ENCODE measurements at regions not wholly inside any gene's neighbourhood (a gene's known extent, or its start where the extent isn't known, plus 50 kb on each side); places are given as distances from the start of the nearest gene placed in this dataset.

DNA sequence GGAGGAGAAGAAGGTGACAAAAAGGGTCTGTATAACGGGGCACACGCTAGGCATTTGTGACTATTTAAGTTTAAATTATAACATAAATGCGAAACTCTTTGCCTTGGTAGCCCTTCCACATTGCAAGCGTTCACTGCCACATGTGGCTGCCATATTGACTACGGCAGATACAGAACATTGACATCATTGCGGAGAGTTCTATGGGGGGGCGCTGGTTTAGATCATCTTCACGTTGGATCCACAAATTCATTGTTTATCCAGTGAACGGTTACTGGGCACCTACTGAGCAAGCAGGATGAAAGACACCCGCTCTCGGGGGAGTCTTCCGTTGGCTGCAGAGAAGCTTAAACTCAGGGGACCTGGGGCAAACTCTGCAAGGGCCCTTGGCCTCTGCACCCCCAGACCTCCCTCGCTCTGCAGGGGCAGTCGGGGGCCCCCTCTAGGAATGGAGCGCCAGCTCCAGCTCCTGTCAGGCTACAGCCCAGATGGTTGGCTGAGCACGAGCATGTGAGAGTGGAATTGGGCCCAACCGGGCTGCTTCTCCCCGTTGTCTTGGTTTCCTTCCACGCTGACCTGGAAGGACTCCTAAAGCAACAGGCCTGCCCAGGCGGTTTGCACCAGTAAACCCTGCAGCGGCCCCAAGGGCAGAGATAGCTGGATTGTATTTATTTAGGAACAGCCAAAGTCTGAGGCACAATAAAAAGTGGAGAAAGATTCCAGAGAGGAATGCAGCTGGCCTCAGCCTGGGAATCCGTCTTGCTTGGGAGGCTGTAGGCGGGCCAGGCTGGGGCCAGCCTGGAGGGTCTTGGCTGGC, 172.2 kb downstream of the SEC14L1 start (continued):
- TF ChIP-seq, protein P1, sequence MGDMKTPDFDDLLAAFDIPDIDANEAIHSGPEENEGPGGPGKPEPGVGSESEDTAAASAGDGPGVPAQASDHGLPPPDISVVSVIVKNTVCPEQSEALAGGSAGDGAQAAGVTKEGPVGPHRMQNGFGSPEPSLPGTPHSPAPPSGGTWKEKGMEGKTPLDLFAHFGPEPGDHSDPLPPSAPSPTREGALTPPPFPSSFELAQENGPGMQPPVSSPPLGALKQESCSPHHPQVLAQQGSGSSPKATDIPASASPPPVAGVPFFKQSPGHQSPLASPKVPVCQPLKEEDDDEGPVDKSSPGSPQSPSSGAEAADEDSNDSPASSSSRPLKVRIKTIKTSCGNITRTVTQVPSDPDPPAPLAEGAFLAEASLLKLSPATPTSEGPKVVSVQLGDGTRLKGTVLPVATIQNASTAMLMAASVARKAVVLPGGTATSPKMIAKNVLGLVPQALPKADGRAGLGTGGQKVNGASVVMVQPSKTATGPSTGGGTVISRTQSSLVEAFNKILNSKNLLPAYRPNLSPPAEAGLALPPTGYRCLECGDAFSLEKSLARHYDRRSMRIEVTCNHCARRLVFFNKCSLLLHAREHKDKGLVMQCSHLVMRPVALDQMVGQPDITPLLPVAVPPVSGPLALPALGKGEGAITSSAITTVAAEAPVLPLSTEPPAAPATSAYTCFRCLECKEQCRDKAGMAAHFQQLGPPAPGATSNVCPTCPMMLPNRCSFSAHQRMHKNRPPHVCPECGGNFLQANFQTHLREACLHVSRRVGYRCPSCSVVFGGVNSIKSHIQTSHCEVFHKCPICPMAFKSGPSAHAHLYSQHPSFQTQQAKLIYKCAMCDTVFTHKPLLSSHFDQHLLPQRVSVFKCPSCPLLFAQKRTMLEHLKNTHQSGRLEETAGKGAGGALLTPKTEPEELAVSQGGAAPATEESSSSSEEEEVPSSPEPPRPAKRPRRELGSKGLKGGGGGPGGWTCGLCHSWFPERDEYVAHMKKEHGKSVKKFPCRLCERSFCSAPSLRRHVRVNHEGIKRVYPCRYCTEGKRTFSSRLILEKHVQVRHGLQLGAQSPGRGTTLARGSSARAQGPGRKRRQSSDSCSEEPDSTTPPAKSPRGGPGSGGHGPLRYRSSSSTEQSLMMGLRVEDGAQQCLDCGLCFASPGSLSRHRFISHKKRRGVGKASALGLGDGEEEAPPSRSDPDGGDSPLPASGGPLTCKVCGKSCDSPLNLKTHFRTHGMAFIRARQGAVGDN (CRISPR knock-in tag; IDR thresholded peaks at IDR 0.05) = peak; percentile 76
- TF ChIP-seq, protein P2, sequence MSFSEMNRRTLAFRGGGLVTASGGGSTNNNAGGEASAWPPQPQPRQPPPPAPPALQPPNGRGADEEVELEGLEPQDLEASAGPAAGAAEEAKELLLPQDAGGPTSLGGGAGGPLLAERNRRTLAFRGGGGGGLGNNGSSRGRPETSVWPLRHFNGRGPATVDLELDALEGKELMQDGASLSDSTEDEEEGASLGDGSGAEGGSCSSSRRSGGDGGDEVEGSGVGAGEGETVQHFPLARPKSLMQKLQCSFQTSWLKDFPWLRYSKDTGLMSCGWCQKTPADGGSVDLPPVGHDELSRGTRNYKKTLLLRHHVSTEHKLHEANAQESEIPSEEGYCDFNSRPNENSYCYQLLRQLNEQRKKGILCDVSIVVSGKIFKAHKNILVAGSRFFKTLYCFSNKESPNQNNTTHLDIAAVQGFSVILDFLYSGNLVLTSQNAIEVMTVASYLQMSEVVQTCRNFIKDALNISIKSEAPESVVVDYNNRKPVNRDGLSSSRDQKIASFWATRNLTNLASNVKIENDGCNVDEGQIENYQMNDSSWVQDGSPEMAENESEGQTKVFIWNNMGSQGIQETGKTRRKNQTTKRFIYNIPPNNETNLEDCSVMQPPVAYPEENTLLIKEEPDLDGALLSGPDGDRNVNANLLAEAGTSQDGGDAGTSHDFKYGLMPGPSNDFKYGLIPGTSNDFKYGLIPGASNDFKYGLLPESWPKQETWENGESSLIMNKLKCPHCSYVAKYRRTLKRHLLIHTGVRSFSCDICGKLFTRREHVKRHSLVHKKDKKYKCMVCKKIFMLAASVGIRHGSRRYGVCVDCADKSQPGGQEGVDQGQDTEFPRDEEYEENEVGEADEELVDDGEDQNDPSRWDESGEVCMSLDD (CRISPR knock-in tag; IDR thresholded peaks at IDR 0.05; ENCODE audit: borderline replicate concordance) = no peak
- no peak for TF ChIP-seq NR2F1 (CRISPR knock-in tag; IDR thresholded peaks at IDR 0.05)
- no peak for TF ChIP-seq SETDB1 (CRISPR knock-in tag; IDR thresholded peaks at IDR 0.05; ENCODE audit: borderline replicate concordance)
- no peak for TF ChIP-seq ZNF552 (CRISPR knock-in tag; IDR thresholded peaks at IDR 0.05; ENCODE audit: borderline replicate concordance)
- TF ChIP-seq KMT2B (CRISPR knock-in tag; IDR thresholded peaks at IDR 0.05) = no peak
- TF ChIP-seq, protein P3, sequence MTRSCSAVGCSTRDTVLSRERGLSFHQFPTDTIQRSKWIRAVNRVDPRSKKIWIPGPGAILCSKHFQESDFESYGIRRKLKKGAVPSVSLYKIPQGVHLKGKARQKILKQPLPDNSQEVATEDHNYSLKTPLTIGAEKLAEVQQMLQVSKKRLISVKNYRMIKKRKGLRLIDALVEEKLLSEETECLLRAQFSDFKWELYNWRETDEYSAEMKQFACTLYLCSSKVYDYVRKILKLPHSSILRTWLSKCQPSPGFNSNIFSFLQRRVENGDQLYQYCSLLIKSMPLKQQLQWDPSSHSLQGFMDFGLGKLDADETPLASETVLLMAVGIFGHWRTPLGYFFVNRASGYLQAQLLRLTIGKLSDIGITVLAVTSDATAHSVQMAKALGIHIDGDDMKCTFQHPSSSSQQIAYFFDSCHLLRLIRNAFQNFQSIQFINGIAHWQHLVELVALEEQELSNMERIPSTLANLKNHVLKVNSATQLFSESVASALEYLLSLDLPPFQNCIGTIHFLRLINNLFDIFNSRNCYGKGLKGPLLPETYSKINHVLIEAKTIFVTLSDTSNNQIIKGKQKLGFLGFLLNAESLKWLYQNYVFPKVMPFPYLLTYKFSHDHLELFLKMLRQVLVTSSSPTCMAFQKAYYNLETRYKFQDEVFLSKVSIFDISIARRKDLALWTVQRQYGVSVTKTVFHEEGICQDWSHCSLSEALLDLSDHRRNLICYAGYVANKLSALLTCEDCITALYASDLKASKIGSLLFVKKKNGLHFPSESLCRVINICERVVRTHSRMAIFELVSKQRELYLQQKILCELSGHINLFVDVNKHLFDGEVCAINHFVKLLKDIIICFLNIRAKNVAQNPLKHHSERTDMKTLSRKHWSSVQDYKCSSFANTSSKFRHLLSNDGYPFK (CRISPR knock-in tag; IDR thresholded peaks at IDR 0.05; ENCODE audit: borderline replicate concordance) = no peak
- no peak for TF ChIP-seq DNMT3B (CRISPR knock-in tag; conservative IDR thresholded peaks at IDR 0.05)
- TF ChIP-seq TBP (CRISPR knock-in tag; IDR thresholded peaks at IDR 0.05) = no peak
- TF ChIP-seq HOXD1 (CRISPR knock-in tag; IDR thresholded peaks at IDR 0.05) = peak; percentile 27; the same call in 1 of the 2 replicates
- no peak for TF ChIP-seq NFYC (CRISPR knock-in tag; IDR thresholded peaks at IDR 0.05)
- TF ChIP-seq, protein P4, sequence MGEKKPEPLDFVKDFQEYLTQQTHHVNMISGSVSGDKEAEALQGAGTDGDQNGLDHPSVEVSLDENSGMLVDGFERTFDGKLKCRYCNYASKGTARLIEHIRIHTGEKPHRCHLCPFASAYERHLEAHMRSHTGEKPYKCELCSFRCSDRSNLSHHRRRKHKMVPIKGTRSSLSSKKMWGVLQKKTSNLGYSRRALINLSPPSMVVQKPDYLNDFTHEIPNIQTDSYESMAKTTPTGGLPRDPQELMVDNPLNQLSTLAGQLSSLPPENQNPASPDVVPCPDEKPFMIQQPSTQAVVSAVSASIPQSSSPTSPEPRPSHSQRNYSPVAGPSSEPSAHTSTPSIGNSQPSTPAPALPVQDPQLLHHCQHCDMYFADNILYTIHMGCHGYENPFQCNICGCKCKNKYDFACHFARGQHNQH (CRISPR knock-in tag; IDR thresholded peaks at IDR 0.05) = no peak
- TF ChIP-seq FIP1L1 (IDR thresholded peaks at IDR 0.05; ENCODE audit: borderline replicate concordance, insufficient read depth, low read depth, low read length) = no peak
- no peak for TF ChIP-seq ZNF484 (CRISPR knock-in tag; IDR thresholded peaks at IDR 0.05; ENCODE audit: borderline replicate concordance, low read depth)
- TF ChIP-seq ZNF883 (CRISPR knock-in tag; IDR thresholded peaks at IDR 0.05; ENCODE audit: not compliant biosample characterization) = no peak
- no peak for TF ChIP-seq ZSCAN20 (CRISPR knock-in tag; IDR thresholded peaks at IDR 0.05; ENCODE audit: borderline replicate concordance)
- TF ChIP-seq HCFC1 (IDR thresholded peaks at IDR 0.05; ENCODE audit: low read depth, low read length) = no peak

Measured in HepG2 (cell line).